Erythroblast (primary cell): ENCODE measurements at regions not wholly inside any gene's neighbourhood (a gene's known extent, or its start where the extent isn't known, plus 50 kb on each side); places are given as distances from the start of the nearest gene placed in this dataset.
"Not testable (repeated sequence)": the region's sequence is repeated elsewhere in the genome, so short reads cannot be mapped to it uniquely, and the experiment has no call there.

ENCODE experiments used
- GATA1 ChIP-seq: IDR thresholded peaks from 2 replicates; pipeline ENCODE4 v1.6.1; 2011; ENCODE audit warnings: low read depth, mild to moderate bottlenecking, control low read depth, low read length, moderate library complexity
- POLR2A ChIP-seq: IDR thresholded peaks from 2 replicates; pipeline ENCODE4 v1.6.1; 2011; ENCODE audit warnings: mild to moderate bottlenecking, low read length

DNA sequence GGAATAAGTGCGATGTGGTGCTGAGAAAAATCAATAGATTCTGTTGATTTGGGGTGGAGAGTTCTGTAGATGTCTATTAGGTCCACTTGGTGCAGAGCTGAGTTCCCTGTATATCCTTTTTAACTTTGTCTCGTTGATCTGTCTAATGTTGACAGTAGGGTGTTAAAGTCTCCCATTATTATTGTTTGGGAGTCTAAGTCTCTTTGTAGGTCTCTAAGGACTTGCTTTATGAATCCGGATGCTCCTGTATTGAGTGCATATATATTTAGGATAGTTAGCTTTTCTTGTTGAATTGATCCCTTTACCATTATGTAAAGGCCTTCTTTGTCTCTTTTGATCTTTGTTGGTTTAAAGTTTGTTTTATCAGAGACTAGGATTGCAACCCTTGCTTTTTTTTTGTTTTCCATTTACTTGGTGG is 170.8 kb upstream of the SLC38A2 start:
- not testable (repeated sequence) for TF ChIP-seq POLR2A, GATA1
